CD4-positive, alpha-beta T cell treated with Interleukin-4 for 4 hours (primary cell): ENCODE measurements at regions not wholly inside any gene's neighbourhood (a gene's known extent, or its start where the extent isn't known, plus 50 kb on each side); places are given as distances from the start of the nearest gene placed in this dataset.
"Not testable (repeated sequence)": the region's sequence is repeated elsewhere in the genome, so short reads cannot be mapped to it uniquely, and the experiment has no call there.

Experiments used
- DNase-seq: peaks from one replicate; pipeline ENCODE4 v3.0.0-alpha.2; 2020

- DNase-seq = no peak
Observed at GRCh38 chr5:90128551-90128950, 281.0 kb downstream of the CETN3 start.

GRCh38 chr5:90119531-90119971, 290.0 kb downstream of the CETN3 start:
- no peak for DNase-seq

GRCh38 chr5:90117005-90117404, 292.6 kb downstream of the CETN3 start:
- no peak for DNase-seq

GRCh38 chr5:90113108-90113507, 296.4 kb downstream of the CETN3 start:
- DNase-seq = no peak

GRCh38 chr5:90112033-90112692, 297.4 kb downstream of the CETN3 start:
- DNase-seq = no peak

GRCh38 chr5:90111364-90112032, 298.1 kb downstream of the CETN3 start:
- DNase-seq = no peak

GRCh38 chr5:90109285-90109684, 300.3 kb downstream of the CETN3 start:
- no peak for DNase-seq

GRCh38 chr5:90099099-90099498, 310.5 kb downstream of the CETN3 start:
- no peak for DNase-seq

- no peak for DNase-seq
Observed at GRCh38 chr5:90097082-90097477, 312.5 kb downstream of the CETN3 start.

GRCh38 chr5:90096415-90097081, 313.0 kb downstream of the CETN3 start:
- DNase-seq = no peak

- DNase-seq = no peak
Observed at GRCh38 chr5:90095292-90096060, 314.1 kb downstream of the CETN3 start.

GRCh38 chr5:90093751-90094485, 315.6 kb downstream of the CETN3 start:
- DNase-seq = no peak

- no peak for DNase-seq
Observed at GRCh38 chr5:90092734-90093133, 316.8 kb downstream of the CETN3 start.

- DNase-seq = no peak
Observed at GRCh38 chr5:90084342-90084741, 325.2 kb downstream of the CETN3 start.

GRCh38 chr5:90073026-90073570, 336.5 kb downstream of the CETN3 start:
- not testable (repeated sequence) for DNase-seq

GRCh38 chr5:90071656-90072055, 337.9 kb downstream of the CETN3 start:
- no peak for DNase-seq

- DNase-seq = no peak
Observed at GRCh38 chr5:90071066-90071465, 338.5 kb downstream of the CETN3 start.

GRCh38 chr5:90066920-90067319, 342.6 kb downstream of the CETN3 start:
- no peak for DNase-seq

- DNase-seq = no peak
Observed at GRCh38 chr5:90056911-90057705, 352.4 kb downstream of the CETN3 start.

- DNase-seq = no peak
Observed at GRCh38 chr5:90055831-90056328, 353.7 kb downstream of the CETN3 start.

- no peak for DNase-seq
Observed at GRCh38 chr5:90054612-90055011, 354.9 kb downstream of the CETN3 start.
